ENCODE measurements at regions not wholly inside any gene's neighbourhood (a gene's known extent, or its start where the extent isn't known, plus 50 kb on each side); places are given as distances from the start of the nearest gene placed in this dataset.

GRCh38 chr6:21438986-21439352 lies 154.6 kb upstream of the SOX4 start:
- intact Hi-C loops (cut with DNase I; ENCODE audit: low total_unique reads): no loop called here
- no peaks in the 10 kb centered on the region for H3K36me3 ChIP-seq (ENCODE audit: low read depth, missing control alignments)

DNA sequence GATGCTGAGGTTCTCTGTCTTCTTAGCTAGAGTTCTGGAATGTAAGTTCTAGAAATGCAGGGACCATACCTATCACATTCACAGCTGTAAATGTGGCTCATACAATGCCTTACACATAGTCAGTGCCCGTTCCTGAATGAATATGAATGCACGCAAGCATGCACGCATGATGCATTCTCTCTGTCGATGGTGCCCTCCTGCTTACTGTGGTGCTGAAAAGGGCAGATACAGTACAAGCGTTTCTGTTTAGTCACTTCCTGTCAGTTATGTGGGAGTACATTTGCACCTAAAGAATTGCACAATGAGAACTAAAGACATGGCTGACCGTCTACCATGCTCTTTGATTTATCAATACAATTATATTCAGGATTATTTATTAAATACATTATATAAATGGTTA lies 152.2 kb upstream of the SOX4 start:
- intact Hi-C loops (cut with DNase I; ENCODE audit: low total_unique reads): no loop called here
- Histone ChIP-seq H3K27ac (no peak overlapping the region), H3K36me3 (ENCODE audit: low read depth, missing control alignments) (no peaks in the 10 kb centered on the region), H3K4me3 (no peak overlapping the region), H3K4me1 (peaks cover 2% of the 10 kb centered on the region), H3K9me3 (no peaks in the 10 kb centered on the region), H3K27me3 (no peaks in the 10 kb centered on the region)
- DNase-seq: no peak
- TF ChIP-seq POLR2A (IDR thresholded peaks at IDR 0.05) (no peak), CTCF (IDR thresholded peaks at IDR 0.05) (no peak)
- WGBS, 2 donors: 89% methylated on average over 6 of the region's 6 CpGs

More at GRCh38 chr6:21438986-21439352, 154.6 kb upstream of the SOX4 start:
- Histone ChIP-seq H3K4me3 (no peak overlapping the region), H3K9me3 (no peaks in the 10 kb centered on the region), H3K27me3 (no peaks in the 10 kb centered on the region), H3K4me1 (peaks cover 4% of the 10 kb centered on the region), H3K27ac (no peak overlapping the region)
- DNase-seq: no peak
- TF ChIP-seq POLR2A (IDR thresholded peaks at IDR 0.05): no peak
- no peak for TF ChIP-seq CTCF (IDR thresholded peaks at IDR 0.05)
- 42 to 57% methylated on average over 2 of the region's 2 CpGs for WGBS, 2 donors

DNA sequence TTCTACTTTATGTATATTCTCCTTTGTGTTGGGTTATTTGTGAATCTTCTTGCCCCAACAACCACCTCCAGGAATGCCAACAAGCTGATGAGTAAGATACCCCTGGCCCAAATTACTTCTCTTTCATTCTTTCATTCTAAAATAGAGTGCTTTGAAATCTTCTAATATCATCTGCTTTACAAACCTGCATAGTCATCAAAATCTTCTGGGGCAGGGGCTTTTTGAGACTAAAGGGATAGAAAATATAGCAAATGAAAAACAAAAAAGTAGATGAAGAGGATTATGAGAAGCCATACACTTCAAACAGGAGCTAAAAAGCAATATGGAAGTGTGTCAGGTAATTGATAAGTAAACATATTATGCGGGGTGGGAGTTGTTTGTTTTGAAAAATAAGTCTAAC lies 150.7 kb upstream of the SOX4 start:
- H3K36me3 ChIP-seq (ENCODE audit: low read depth, missing control alignments): no peaks in the 10 kb centered on the region
- H3K9me3 ChIP-seq: no peaks in the 10 kb centered on the region
- no peak overlapping the region for H3K27ac ChIP-seq
- WGBS, 2 donors: 90 to 94% methylated on average over 1 of the region's 1 CpG
- intact Hi-C loops (cut with DNase I; ENCODE audit: low total_unique reads): no loop called here
- no peaks in the 10 kb centered on the region for H3K27me3 ChIP-seq
- TF ChIP-seq CTCF (IDR thresholded peaks at IDR 0.05) (no peak), POLR2A (IDR thresholded peaks at IDR 0.05) (no peak)
- no peak for DNase-seq
- no peaks in the 10 kb centered on the region for H3K4me1 ChIP-seq
- no peak overlapping the region for H3K4me3 ChIP-seq

DNA sequence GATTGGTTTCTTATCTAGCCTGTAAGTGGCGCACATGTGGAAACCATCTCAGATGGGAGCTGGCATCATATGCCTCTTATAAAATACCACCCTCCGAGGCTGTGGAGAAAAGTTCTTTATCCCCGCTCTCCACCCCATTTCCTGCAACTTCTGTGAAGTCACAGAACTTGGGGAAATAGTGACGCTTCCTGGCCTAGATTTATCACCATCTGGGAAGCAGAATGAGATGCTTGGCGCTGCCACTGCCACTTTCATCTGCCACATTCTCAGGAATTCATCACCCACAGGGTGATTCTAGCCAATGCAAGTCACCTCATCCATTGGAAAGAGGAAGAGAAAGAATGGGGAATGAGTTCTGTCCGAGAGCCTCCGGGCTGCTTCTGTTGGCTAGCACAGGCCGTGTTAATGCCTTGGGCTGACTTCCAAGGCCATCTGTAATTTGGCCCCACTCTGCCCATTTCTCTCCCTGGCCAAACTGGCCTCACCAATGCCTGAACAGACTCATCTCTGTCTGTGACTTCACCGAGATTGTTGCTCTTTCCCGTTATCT lies 148.8 kb upstream of the SOX4 start:
- H3K27ac ChIP-seq: no peak overlapping the region
- intact Hi-C loops (cut with DNase I; ENCODE audit: low total_unique reads): no loop called here
- TF ChIP-seq POLR2A (IDR thresholded peaks at IDR 0.05) (no peak), CTCF (IDR thresholded peaks at IDR 0.05) (no peak)
- no peaks in the 10 kb centered on the region for H3K27me3 ChIP-seq
- no peak for DNase-seq
- H3K36me3 ChIP-seq (ENCODE audit: low read depth, missing control alignments): no peaks in the 10 kb centered on the region
- H3K4me3 ChIP-seq: no peak overlapping the region
- H3K9me3 ChIP-seq: no peaks in the 10 kb centered on the region
- no peaks in the 10 kb centered on the region for H3K4me1 ChIP-seq
- 62 to 67% methylated on average over 10 of the region's 10 CpGs for WGBS, 2 donors

DNA sequence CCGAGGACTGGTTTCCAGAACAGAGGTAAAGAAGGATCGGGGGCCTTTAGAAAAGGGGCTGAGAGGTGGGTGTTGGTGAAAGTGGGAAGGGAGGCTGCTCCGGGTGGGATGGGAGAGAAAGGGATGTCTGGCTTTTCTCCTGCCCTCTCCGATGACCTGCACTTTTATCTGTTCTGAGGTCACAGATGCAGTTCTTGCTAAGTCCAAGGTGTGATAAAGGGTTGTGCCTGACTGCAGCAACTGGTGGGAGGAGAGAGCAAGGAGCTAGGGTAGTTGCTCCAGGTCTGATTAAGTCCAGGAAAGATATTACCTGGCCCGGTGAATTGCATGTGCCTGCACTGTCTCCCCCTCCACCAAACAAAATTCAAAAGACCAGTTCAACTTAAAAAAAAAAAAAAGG lies 145.6 kb upstream of the SOX4 start:
- no peaks in the 10 kb centered on the region for H3K4me1 ChIP-seq
- WGBS, 2 donors: 87% methylated on average over 5 of the region's 5 CpGs

More for the DNA sequence above, 145.6 kb upstream of the SOX4 start:
- Histone ChIP-seq H3K27me3 (no peaks in the 10 kb centered on the region), H3K9me3 (no peaks in the 10 kb centered on the region), H3K27ac (no peak overlapping the region), H3K4me3 (no peak overlapping the region), H3K36me3 (ENCODE audit: low read depth, missing control alignments) (no peaks in the 10 kb centered on the region)
- intact Hi-C loops (cut with DNase I; ENCODE audit: low total_unique reads): no loop called here
- no peak for DNase-seq
- TF ChIP-seq CTCF (IDR thresholded peaks at IDR 0.05) (no peak), POLR2A (IDR thresholded peaks at IDR 0.05) (no peak)
